Stimulated activated CD4-positive, alpha-beta T cell treated with anti-CD3 and anti-CD28 coated beads, Interleukin-4, amount 100 ng/mL, for 24 hours (primary cell): ENCODE measurements at regions not wholly inside any gene's neighbourhood (a gene's known extent, or its start where the extent isn't known, plus 50 kb on each side); places are given as distances from the start of the nearest gene placed in this dataset.
"Not testable (repeated sequence)": the region's sequence is repeated elsewhere in the genome, so short reads cannot be mapped to it uniquely, and the experiment has no call there.

Experiments
- DNase-seq: peaks from one replicate; pipeline ENCODE4 v3.0.0-alpha.2; 2020

DNA sequence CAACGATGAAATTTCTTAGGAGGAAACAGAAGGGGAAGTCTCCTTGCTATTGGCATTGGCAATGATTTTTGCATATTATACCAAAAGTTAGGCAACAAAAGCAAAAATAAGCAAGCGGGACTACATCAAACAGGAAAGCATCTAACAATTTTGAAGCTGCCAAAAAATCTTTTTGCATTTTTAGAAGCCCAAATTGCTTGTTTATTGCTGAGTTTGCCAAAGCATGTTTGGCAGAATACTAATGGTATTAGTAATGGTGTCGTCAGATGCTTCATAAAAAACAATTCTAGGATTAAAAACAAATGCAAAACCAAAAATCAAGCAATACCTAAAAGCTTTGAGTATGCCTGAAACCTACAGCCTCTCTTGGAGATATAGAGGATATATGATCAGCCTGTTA lies 80.0 kb downstream of the GALR1 start:
- DNase-seq: no peak

- DNase-seq: no peak
Measured at GRCh38 chr18:77334876-77335275, 85.2 kb downstream of the GALR1 start.

GRCh38 chr18:77337604-77338003 lies 88.0 kb downstream of the GALR1 start:
- DNase-seq: no peak

DNA sequence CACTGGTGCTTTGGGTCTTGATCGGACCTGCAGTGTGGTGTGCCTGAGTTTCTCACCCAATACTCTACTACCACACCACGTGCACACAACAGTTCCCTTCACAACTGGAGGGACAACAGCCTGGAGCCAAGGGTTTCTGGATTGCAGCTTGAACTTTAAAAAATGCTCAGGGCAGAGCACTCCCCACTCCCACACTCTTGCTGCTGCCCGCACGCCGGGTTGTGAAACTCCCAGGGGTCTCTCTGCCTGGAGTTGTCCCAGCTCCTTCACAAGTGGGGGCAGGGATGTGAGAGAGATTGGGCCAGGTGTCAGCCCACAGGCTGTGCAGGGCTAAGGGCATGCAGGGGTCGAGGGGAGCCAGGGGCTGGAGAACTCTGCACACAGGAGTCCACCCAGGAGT lies 89.4 kb downstream of the GALR1 start:
- DNase-seq: no peak

DNA sequence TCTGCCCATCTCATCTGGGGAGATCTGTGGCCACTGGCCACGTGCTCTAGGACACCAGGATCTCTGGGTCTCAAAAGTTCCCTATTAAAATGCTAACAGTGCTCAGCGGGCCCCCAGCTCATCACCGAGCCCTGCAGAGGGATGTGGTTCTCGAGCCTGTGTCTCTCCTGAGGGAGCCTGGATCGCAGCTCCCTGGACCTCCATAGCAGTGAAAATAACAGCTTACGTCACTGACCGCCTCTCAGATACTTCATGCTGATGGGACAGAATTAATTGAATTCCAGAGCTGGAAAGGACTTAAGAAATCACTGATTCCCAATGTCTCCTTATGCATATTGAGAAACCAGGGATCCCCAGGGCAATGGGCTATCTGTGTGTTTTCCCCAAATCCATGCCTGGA lies 90.0 kb downstream of the GALR1 start:
- DNase-seq: no peak

DNA sequence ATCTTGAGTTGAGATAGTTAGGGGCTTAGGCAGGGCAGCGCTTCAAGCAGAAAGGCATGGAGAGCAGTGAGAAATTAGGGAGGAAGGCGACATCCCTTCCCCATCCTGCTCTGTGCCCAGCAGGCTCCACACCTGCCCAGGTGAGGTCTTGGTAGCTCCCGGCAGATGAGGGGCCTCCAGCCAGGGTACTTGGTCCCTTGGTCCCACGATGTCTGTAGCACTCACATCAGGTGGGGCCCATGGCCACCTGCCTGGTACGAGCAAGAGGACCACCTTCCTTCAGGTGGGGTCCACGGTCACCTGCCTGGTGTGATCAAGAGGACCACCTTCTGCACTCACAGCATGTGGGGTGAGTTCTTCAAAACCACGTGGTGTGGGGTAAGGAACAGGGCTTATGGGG lies 91.2 kb downstream of the GALR1 start:
- DNase-seq: no peak

DNA sequence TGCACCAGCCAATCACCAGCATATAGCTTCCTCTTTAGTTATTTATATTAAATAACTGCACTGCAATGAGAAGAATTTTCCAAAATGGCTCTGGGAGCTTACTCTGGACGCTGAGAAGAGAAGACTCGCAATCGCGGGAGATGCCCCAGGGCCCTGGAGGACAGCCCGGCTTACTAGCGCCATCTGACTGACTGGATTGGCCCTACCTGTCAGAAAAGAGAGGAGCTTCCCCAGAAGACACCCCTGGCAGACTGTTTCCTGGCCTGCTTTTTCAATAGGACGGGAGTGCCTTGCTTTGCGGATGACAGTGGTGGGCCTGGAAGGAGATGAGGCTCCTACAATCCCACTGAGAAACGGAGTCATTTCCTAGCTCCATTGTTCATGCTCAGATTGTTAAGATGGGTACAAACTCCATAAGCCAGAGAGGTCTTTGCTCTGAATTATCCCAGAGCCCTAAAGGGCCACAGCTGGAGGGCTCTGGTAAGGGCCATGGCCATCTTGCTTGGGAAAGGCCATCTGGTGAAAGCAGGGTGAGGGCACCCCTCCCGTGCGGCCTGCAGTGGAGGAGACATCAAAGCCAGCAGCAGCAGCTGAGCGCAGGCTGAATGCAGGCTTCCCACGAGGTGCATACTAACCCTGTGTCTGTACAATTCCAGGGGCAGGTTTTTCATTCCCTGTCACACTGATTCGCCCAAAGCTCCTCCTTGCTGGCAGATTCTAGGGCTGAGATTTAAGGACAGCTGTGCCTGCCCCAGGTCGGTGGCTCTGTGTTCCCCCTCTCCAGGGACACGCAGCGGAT lies 92.1 kb downstream of the GALR1 start:
- no peak for DNase-seq

GRCh38 chr18:77342736-77343135 lies 93.1 kb downstream of the GALR1 start:
- no peak for DNase-seq

DNA sequence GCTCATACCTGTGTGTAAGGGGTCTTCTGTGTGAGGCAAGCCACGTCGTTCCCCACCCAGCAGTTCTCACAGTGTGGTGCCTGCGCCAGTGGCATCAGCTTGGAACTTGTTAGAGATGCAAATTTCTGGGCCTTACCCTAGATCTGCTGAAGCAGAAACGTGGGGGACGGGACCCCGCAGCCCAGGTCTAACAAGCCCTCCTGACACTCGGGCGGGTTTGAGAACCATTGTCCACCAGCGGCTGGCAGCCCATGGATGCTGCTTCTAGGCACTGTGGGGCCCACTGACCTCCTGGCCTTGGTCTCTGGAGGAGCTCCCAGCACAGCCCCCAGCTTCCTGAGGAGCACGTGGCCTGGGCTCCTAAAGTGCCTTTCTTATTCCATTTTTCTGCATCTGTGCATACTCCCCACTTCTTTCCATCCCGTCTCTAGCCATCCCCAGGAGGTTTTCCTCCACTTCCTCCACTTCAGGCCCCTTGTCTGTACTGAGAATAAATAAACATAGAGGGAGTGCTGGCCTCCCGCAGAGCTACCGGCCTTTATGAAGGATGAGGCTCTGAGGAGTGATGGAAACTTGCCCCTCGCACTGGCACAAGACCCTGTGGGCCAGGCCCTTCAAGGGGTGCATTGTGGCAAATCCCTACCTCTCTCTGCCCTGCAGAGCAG lies 94.3 kb downstream of the GALR1 start:
- no peak for DNase-seq

DNA sequence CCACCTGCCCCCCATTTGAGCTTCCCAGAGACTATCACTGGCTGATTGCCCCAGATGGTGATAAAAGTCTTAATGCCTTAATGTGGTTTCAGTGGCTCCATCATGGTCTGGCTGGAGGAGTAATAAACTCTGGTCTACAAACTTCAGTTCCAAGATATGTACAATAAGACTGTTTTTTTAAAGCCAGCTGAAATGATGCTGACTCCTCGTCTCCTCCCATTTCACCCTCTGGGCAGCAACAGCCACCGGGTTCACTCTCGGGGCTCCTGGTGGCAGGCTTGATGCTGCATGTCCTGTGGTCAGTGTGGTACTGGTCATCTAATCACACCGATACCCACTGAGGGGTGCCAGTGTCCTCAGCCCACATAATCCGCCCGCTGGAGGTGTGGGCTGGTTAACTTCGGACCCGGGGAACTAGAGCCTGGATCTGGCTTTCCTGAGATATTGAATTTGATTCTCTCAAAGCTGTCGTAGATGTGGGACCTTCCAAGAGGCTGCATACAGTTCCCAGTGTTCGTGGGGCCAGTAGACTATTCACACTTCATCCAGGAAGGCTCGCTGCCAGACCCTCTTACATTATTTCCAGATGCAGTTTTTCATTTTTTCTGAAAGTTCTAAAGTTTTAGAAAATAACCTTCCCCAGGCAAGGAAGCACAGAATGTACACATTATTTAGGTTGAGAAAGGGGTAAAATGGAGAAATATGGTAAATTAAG lies 95.3 kb downstream of the GALR1 start:
- DNase-seq: no peak

DNA sequence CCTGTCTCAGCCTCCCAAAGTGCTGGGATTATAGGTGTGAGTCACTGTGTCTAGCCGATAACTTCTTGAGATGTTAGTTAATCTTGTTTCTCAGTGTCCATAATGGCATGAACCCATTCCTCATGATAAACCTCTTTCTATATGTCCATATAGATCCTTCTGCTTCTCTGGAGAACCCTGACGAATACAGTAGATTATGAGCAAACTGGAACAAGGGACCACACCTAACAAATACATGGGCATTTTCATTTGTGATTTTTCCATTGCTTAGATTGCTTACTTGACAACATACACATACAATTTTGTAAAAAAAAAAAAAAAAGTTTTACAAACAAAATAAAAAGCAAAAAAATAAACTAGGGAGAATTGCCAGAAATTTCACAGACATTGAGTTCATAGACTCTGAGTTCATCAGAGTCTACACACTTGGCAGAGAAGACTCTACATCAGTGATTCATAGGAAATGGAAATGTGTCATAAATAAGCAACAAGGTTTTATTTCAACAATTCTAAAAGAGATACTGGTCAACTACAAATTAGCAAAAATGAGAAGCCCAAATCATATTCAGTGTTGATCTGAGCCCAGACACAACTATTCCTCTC lies 96.7 kb downstream of the GALR1 start:
- DNase-seq: no peak

DNA sequence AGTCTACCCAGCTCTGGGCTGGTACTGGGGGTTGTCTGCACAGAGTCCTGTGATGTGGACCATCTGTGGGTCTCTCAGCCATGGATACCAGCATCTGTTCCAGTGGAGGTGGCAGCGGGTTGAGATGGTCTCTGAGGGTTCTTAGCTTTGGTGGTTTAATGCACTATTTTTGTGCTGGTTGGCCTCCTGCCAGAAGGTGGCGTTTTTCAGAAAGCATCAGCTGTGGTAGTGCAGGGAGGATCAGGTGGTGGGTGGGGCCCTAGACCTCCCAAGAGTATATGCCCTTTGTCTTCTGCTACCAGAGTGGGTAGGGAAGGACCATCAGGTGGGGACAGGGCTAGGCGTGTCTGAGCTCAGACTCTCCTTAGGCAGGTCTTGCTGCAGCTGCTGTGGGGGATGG lies 103.7 kb downstream of the GALR1 start:
- not testable (repeated sequence) for DNase-seq

DNA sequence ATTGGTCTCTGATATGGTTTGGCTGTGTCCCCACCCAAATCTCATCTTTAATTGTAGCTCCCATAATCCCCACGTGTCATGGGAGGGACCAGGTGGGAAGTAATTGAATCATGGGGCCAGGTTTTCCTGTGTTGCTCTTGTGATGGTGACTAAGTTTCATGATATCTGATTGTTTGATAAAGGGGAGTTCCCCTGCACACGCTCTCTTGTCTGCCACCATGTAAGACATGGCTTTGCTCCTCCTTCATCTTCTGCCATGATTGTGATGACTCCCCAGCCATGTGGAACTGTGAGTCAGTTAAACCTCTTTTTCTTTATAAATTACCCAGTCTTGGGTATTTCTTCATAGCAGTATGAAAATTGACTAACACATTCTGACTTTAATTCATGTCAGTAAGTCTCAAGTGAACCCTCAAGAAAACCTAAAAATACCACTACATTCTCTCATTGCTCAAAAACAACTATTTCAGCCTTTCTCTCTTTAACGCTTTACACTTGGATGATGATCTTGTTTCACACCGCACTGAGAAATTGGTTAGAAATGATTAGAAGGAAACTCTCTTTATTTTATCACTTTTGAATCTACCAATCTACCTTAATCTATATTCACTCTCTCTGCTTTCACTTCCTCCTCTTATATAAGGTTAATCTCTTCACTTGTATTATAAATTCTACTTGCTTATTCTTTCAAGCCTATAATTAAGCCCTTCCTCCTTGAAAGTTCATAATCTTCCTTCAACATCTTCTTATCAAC lies 110.1 kb downstream of the GALR1 start:
- no peak for DNase-seq

DNA sequence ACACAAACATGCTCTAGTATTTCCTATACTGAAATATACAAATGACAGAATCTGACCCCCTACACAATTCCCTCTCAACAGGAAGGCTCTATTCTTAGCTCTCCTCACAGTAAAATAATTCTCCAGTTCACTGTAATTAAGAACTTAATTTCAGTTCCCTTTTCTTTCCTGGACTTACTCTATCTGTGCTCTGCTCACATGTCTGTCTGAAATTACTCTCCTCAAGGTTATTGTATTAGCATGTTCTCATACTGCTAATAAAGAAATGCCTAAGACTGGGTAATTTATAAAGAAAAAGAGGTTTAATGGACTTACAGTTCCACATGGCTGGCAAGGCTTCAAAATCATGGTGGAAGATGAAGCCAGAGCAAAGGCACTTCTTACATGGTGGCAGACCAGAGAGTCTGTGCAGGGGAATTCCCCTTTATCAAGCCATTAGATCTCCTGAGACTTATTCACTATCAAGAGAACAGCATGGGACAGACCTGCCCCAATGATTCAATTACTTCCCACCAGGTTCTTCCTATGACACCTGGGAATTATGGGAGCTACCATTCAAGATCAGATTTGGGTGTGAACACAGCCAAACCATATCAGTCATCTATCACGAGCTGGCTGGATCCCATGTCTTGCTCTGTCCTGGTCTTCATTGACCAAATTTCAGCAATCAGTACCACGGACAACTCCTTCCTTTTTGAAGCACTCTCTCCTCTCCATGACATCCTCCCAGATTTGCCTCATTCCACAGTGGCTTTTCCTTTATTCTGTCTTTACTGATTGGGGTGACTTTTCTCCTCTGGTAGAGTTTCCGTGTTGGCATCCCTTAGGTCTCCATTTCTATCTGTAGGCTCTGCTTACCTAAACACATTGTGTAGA lies 110.9 kb downstream of the GALR1 start:
- DNase-seq: no peak

DNA sequence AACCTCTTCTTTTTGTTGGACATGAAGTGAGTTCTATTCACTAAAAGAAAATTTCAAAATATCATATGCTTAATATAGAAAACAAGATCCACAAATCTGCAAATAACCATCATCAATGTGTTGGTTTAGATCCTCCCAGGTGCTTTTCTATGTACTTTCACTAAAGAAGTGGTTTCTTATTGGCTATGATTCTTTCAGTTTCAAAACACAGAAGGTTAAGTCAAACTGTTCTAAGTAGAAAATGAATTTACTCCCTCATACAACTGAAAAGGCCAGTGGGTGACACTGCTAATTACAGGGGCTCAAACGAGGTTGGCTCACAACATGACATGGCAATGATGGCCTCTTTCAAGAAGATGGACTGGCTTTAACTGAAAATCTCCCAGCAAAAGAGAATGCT lies 111.7 kb downstream of the GALR1 start:
- no peak for DNase-seq

GRCh38 chr18:77365667-77366066 lies 116.0 kb downstream of the GALR1 start:
- DNase-seq: no peak

GRCh38 chr18:77366067-77366719 lies 116.5 kb downstream of the GALR1 start:
- DNase-seq: no peak

- no peak for DNase-seq
Measured at GRCh38 chr18:77366720-77367641, 117.3 kb downstream of the GALR1 start.

- DNase-seq: no peak
Measured at GRCh38 chr18:77369644-77370043, 120.0 kb downstream of the GALR1 start.
